ENCODE measurements at regions not wholly inside any gene's neighbourhood (a gene's known extent, or its start where the extent isn't known, plus 50 kb on each side); places are given as distances from the start of the nearest gene placed in this dataset.

DNA sequence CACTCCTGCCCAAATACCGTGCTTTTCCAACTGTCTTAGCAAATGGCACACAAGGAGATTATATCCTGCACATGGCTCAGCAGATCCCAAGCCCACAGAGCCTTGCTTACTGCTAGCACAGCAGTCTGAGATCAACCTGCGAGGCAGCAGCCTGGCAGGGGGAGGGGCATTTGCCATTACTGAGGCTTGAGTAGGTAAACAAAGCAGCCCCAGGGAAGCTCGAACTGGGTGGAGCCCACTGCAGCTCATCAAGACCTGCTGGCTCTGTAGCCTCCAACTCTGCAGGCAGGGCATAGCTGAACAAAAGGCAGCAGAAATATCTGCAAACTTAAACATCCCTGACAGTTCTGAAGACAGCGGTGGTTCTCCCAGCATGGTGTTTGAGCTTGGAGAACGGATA is 70.1 kb upstream of the PTBP2 start:
- H3K27ac ChIP-seq (ENCODE audit: low read depth in 2 of 2, low read length in 1 of 2), result no peak overlapping the region
- no peaks in the 10 kb centered on the region for H4K20me1 ChIP-seq (ENCODE audit: insufficient read depth)
- H3F3A ChIP-seq (replicated peaks; ENCODE audit: insufficient read depth), result no peaks in the 10 kb centered on the region
- H3K9ac ChIP-seq, result no peak overlapping the region
- H3K4me1 ChIP-seq (ENCODE audit: control insufficient read depth in 1 of 2, insufficient read depth in 2 of 2, low read depth in 1 of 2, low read length in 1 of 2), result no peaks in the 10 kb centered on the region
- no peaks in the 10 kb centered on the region for H3K79me2 ChIP-seq (ENCODE audit: insufficient read depth)
- no peaks in the 10 kb centered on the region for H3K9me3 ChIP-seq
- no peaks in the 10 kb centered on the region for H3K9me2 ChIP-seq
- H3K4me2 ChIP-seq, result no peak overlapping the region
- H3K36me3 ChIP-seq (replicated peaks in 1 of 2; ENCODE audit: control insufficient read depth in 1 of 2, insufficient read depth in 2 of 2, low read length in 1 of 2), result no peaks in the 10 kb centered on the region
- DNase-seq, result no peak
- 25% methylated on average over 5 of the region's 5 CpGs for WGBS (ENCODE audit: low lambda C conversion rate)
- no peaks in the 10 kb centered on the region for H3K27me3 ChIP-seq (ENCODE audit: insufficient read depth)
- no peak overlapping the region for H2AFZ ChIP-seq (ENCODE audit: low read depth)
- no peak overlapping the region for H3K4me3 ChIP-seq (ENCODE audit: low read depth in 2 of 2, low read length in 1 of 2)
- ChIA-PET CTCF (no interaction called here), POLR2A (no interaction called here)
- no peak for TF ChIP-seq CHD2 (IDR thresholded peaks at IDR 0.05; ENCODE audit: low read length, partially characterized antibody)
- TF ChIP-seq, protein P1, sequence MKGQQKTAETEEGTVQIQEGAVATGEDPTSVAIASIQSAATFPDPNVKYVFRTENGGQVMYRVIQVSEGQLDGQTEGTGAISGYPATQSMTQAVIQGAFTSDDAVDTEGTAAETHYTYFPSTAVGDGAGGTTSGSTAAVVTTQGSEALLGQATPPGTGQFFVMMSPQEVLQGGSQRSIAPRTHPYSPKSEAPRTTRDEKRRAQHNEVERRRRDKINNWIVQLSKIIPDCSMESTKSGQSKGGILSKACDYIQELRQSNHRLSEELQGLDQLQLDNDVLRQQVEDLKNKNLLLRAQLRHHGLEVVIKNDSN (IDR thresholded peaks at IDR 0.05; ENCODE audit: borderline replicate concordance, low read depth), result no peak
- no peak for TF ChIP-seq JUND (IDR thresholded peaks at IDR 0.05)
- no peak for TF ChIP-seq TEAD4 (IDR thresholded peaks at IDR 0.05; ENCODE audit: borderline replicate concordance, insufficient read depth)
- TF ChIP-seq, protein P2, sequence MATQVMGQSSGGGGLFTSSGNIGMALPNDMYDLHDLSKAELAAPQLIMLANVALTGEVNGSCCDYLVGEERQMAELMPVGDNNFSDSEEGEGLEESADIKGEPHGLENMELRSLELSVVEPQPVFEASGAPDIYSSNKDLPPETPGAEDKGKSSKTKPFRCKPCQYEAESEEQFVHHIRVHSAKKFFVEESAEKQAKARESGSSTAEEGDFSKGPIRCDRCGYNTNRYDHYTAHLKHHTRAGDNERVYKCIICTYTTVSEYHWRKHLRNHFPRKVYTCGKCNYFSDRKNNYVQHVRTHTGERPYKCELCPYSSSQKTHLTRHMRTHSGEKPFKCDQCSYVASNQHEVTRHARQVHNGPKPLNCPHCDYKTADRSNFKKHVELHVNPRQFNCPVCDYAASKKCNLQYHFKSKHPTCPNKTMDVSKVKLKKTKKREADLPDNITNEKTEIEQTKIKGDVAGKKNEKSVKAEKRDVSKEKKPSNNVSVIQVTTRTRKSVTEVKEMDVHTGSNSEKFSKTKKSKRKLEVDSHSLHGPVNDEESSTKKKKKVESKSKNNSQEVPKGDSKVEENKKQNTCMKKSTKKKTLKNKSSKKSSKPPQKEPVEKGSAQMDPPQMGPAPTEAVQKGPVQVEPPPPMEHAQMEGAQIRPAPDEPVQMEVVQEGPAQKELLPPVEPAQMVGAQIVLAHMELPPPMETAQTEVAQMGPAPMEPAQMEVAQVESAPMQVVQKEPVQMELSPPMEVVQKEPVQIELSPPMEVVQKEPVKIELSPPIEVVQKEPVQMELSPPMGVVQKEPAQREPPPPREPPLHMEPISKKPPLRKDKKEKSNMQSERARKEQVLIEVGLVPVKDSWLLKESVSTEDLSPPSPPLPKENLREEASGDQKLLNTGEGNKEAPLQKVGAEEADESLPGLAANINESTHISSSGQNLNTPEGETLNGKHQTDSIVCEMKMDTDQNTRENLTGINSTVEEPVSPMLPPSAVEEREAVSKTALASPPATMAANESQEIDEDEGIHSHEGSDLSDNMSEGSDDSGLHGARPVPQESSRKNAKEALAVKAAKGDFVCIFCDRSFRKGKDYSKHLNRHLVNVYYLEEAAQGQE (IDR thresholded peaks at IDR 0.05; ENCODE audit: low read depth, low read length), result no peak
- TF ChIP-seq SMC3 (IDR thresholded peaks at IDR 0.05; ENCODE audit: low read depth, low read length), result no peak
- TF ChIP-seq FOXJ3 (CRISPR knock-in tag; IDR thresholded peaks at IDR 0.05), result no peak
- TF ChIP-seq, protein P3, sequence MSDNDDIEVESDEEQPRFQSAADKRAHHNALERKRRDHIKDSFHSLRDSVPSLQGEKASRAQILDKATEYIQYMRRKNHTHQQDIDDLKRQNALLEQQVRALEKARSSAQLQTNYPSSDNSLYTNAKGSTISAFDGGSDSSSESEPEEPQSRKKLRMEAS (IDR thresholded peaks at IDR 0.05; ENCODE audit: low read depth), result no peak
- TF ChIP-seq FOXM1 (IDR thresholded peaks at IDR 0.05; ENCODE audit: low read depth), result no peak
- TF ChIP-seq GATA2 (CRISPR knock-in tag; IDR thresholded peaks at IDR 0.05), result no peak
- no peak for TF ChIP-seq RCOR1 (IDR thresholded peaks at IDR 0.05; ENCODE audit: low read length)
- TF ChIP-seq TCF12 (IDR thresholded peaks at IDR 0.05), result no peak
- TF ChIP-seq NFIC (IDR thresholded peaks at IDR 0.05; ENCODE audit: borderline replicate concordance), result no peak

DNA sequence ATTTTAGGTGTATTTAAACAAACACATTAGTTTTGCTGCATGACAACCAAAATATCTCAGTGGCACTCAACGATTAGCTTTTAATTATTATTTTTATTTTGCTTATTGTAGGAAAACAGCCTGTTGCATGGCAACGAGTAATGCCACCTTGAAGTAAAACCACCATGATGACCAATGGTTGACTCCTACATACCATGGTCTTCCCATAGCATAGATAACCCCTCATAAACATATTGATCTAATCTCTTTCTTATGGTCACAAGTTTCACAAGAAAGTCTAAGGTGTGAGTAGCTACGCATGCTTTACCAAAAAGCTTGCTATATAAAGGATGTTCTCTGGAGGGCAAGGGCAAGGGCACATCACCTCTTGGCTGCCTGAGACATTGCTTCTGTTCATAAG is 61.5 kb upstream of the PTBP2 start:
- H3K27me3 ChIP-seq (ENCODE audit: insufficient read depth), result no peaks in the 10 kb centered on the region
- no peak overlapping the region for H2AFZ ChIP-seq (ENCODE audit: low read depth)
- no peaks in the 10 kb centered on the region for H3F3A ChIP-seq (replicated peaks; ENCODE audit: insufficient read depth)
- no peaks in the 10 kb centered on the region for H3K4me1 ChIP-seq (ENCODE audit: control insufficient read depth in 1 of 2, insufficient read depth in 2 of 2, low read depth in 1 of 2, low read length in 1 of 2)
- no peaks in the 10 kb centered on the region; the same call in 1 of the 2 replicates for H3K9me3 ChIP-seq
- no peak overlapping the region for H3K9ac ChIP-seq
- no peak for TF ChIP-seq RCOR1 (IDR thresholded peaks at IDR 0.05; ENCODE audit: low read length)
- TF ChIP-seq MXI1 (IDR thresholded peaks at IDR 0.05; ENCODE audit: low read depth, low read length), result no peak
- ChIA-PET POLR2A (no interaction called here), CTCF (no interaction called here)
- 32% methylated on average over 3 of the region's 3 CpGs for WGBS (ENCODE audit: low lambda C conversion rate)
- H3K27ac ChIP-seq (ENCODE audit: low read depth in 2 of 2, low read length in 1 of 2), result no peak overlapping the region
- no peak overlapping the region for H3K4me2 ChIP-seq
- H3K9me2 ChIP-seq, result no peaks in the 10 kb centered on the region
- H3K4me3 ChIP-seq (ENCODE audit: low read depth in 2 of 2, low read length in 1 of 2), result no peak overlapping the region
- no peaks in the 10 kb centered on the region for H3K79me2 ChIP-seq (ENCODE audit: insufficient read depth)
- H4K20me1 ChIP-seq (ENCODE audit: insufficient read depth), result no peaks in the 10 kb centered on the region
- H3K36me3 ChIP-seq (replicated peaks in 1 of 2; ENCODE audit: control insufficient read depth in 1 of 2, insufficient read depth in 2 of 2, low read length in 1 of 2), result no peaks in the 10 kb centered on the region
- no peak for DNase-seq

Measured in SK-N-SH (cell line).